WERI-Rb-1 (cell line): ENCODE measurements at regions not wholly inside any gene's neighbourhood (a gene's known extent, or its start where the extent isn't known, plus 50 kb on each side); places are given as distances from the start of the nearest gene placed in this dataset.

Experiments used
- DNase-seq: peaks from one replicate; pipeline ENCODE4 v3.0.0-alpha.2; 2020
- H3K27ac ChIP-seq: fragments of 250-450 bp; sonication (Bioruptor Pico); 2 replicates; pipeline ENCODE4 v1.5.1; 2020; ENCODE audit warnings: mild to moderate bottlenecking, moderate library complexity
- H3K27me3 ChIP-seq: fragments of 250-450 bp; sonication (Bioruptor Pico); 2 replicates; pipeline ENCODE4 v1.5.1; 2021; ENCODE audit warnings: mild to moderate bottlenecking, low read depth, moderate library complexity; ENCODE audit not compliant: insufficient read depth, severe bottlenecking
- H3K36me3 ChIP-seq: fragments of 250-450 bp; sonication (Bioruptor Pico); 2 replicates; pipeline ENCODE4 v1.5.1; 2020; ENCODE audit warnings: mild to moderate bottlenecking, moderate library complexity
- H3K4me3 ChIP-seq: 2 replicates; pipeline ENCODE4 v1.5.1; 2011; ENCODE audit warnings: low read depth, mild to moderate bottlenecking, control low read depth, low read length
- H3K9me3 ChIP-seq: fragments of 250-450 bp; sonication (Bioruptor Pico); 2 replicates; pipeline ENCODE4 v1.5.1; 2021; ENCODE audit warnings: mild to moderate bottlenecking, moderate library complexity; ENCODE audit not compliant: severe bottlenecking
- TF ChIP-seq, protein P1 (sequence below): IDR thresholded peaks from 2 replicates; pipeline ENCODE4 v1.5.1; 2011; ENCODE audit warnings: low read depth, mild to moderate bottlenecking, control low read depth, inconsistent platforms, low read length

DNA sequence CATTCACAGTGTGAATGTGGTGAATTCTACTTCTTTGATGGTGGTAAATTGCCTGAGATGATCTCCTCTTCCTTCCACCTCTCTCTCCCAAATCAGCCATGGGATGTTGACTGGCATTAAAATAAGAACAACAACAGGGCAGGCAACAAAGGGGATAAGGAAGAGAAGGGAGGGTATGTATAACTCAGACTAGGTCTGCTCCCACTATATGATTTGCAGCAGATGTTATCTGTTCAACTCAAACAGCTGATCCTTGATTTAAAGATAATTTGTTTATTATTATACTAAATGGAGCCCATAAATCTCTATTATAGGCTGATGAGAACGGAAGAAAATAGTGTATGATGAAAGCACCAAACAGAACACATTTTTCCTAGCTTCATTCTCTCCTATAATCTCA lies 262.0 kb downstream of the BTBD3 start:
- TF ChIP-seq, protein P1, sequence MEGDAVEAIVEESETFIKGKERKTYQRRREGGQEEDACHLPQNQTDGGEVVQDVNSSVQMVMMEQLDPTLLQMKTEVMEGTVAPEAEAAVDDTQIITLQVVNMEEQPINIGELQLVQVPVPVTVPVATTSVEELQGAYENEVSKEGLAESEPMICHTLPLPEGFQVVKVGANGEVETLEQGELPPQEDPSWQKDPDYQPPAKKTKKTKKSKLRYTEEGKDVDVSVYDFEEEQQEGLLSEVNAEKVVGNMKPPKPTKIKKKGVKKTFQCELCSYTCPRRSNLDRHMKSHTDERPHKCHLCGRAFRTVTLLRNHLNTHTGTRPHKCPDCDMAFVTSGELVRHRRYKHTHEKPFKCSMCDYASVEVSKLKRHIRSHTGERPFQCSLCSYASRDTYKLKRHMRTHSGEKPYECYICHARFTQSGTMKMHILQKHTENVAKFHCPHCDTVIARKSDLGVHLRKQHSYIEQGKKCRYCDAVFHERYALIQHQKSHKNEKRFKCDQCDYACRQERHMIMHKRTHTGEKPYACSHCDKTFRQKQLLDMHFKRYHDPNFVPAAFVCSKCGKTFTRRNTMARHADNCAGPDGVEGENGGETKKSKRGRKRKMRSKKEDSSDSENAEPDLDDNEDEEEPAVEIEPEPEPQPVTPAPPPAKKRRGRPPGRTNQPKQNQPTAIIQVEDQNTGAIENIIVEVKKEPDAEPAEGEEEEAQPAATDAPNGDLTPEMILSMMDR, result no peak
- no peak overlapping the region for H3K4me3 ChIP-seq
- no peaks in the 10 kb centered on the region for H3K36me3 ChIP-seq
- no peaks in the 10 kb centered on the region for H3K9me3 ChIP-seq
- no peak overlapping the region for H3K27ac ChIP-seq
- H3K27me3 ChIP-seq, result no peaks in the 10 kb centered on the region
- no peak for DNase-seq

DNA sequence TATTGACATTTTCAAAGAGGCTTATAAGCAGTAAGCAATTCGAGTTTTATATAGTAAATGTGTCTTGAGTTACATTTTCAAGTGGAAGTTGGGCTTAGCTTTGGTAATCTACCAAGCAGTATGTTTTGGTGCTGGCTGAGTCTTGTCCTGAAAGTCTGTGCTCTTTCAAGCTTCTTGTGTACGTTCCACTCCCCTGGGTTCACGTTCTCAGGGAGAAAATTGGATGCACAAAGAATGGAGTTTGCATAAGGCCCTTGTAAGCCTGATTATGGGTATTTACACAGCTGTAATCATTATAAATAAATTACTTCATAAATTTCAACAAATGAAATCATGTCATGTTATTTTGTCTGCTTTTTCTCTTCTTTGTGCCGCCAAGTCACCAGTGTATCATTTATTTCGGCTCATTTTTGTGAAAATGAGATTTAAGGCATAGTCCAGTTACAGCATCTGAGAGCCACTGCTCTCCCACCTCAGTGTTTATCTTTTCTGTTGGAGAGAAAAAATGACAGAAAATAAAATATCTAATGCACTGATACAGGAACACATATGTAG lies 262.5 kb downstream of the BTBD3 start:
- Histone ChIP-seq H3K9me3 (no peaks in the 10 kb centered on the region), H3K36me3 (no peaks in the 10 kb centered on the region), H3K27me3 (no peaks in the 10 kb centered on the region), H3K4me3 (no peak overlapping the region), H3K27ac (no peak overlapping the region)
- TF ChIP-seq, protein P1, result no peak
- no peak for DNase-seq

DNA sequence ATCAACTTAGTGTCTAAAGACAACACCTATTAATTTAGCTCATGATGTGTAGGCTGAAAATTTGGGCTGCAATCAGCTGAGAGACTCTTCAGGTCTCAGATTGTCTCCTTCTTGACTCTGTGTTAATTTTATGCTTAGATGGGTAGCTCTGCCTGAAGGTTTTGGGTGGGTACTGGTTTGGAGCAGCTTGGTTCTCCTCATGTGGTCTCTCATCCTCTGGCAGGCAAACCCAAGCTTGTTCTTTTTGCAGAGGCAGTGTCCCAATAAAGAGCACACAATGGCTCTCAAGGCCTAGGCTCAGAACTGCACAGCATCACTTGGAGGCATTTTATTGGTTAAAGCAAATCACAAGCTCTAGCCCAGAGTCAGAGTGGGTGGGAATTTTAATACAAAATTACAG lies 280.6 kb downstream of the BTBD3 start:
- Histone ChIP-seq H3K36me3 (no peaks in the 10 kb centered on the region), H3K9me3 (no peaks in the 10 kb centered on the region), H3K27me3 (no peaks in the 10 kb centered on the region), H3K4me3 (no peak overlapping the region), H3K27ac (no peak overlapping the region)
- DNase-seq, result no peak
- TF ChIP-seq, protein P1, result no peak

DNA sequence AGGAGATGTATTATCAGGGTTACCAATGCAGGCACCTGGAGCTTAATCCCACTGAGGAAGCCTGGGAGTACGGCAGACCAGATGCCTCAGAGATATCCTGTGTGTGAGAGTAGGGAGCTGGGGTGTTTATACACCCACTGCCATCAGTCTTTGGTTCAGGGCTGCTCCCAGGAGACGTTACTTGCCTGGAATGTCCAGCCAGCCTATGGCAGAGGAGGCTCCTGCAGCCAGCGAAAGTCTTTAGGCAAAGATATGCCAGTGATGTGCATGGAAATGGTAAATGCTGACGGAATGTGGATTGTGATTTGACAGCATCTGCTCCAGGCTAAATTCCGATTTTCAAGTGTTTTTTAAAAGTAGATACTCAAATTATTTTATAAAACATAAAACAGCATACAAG lies 282.0 kb downstream of the BTBD3 start:
- no peaks in the 10 kb centered on the region for H3K9me3 ChIP-seq
- H3K36me3 ChIP-seq, result no peaks in the 10 kb centered on the region
- DNase-seq, result peak; percentile 6
- no peaks in the 10 kb centered on the region for H3K27me3 ChIP-seq
- no peak overlapping the region for H3K27ac ChIP-seq
- TF ChIP-seq, protein P1, result no peak
- H3K4me3 ChIP-seq, result no peak overlapping the region

DNA sequence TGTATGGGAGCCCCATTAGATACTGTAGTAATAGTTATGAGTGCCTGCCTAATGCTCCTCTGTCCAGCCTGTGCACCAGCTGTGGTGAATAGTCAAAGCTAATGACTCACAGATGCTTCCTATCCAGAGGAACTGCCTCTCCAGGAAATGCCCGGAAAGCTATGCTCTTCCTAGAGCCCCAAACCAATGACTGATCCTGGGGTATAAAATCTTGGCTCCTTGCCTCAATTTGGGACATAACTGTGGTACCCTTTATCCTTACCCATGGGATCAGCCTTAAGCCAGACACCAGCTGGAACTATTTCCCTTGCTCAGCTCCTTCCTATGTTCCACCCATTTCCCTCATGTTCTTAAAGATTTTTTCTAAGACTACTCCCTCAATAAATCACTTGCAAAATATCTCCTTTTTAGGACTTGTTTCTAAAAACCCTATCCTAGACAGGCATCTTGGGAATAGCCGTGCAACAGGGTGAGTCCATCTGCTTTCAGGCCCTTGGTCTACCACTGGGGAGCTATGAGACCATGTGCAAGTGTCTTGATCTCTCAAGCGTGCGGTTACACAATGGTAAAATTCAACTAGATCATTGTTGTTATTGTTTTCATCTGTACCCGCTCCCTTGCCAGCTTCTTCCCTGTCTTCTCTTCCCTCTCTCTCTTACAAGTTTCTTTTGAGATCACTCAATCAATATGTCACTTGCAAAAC lies 283.7 kb downstream of the BTBD3 start:
- H3K9me3 ChIP-seq, result no peaks in the 10 kb centered on the region

More for the DNA sequence above, 283.7 kb downstream of the BTBD3 start:
- TF ChIP-seq, protein P1, result no peak
- H3K27ac ChIP-seq, result no peak overlapping the region
- DNase-seq, result no peak
- no peak overlapping the region for H3K4me3 ChIP-seq
- H3K36me3 ChIP-seq, result no peaks in the 10 kb centered on the region
- H3K27me3 ChIP-seq, result no peaks in the 10 kb centered on the region
